H9 (cell line): ENCODE measurements at regions not wholly inside any gene's neighbourhood (a gene's known extent, or its start where the extent isn't known, plus 50 kb on each side); places are given as distances from the start of the nearest gene placed in this dataset.

Experiments
- DNase-seq: peaks from one replicate; pipeline ENCODE4 v3.0.0-alpha.2; 2017
- H2AFZ ChIP-seq: one replicate; pipeline ENCODE4 v1.6.1; 2013; ENCODE audit warnings: mild to moderate bottlenecking, low read length, control low read depth, moderate library complexity
- H2AK5ac ChIP-seq: 2 replicates; pipeline ENCODE4 v1.6.1; 2013; ENCODE audit warnings: low read length, control low read depth, mixed read lengths; ENCODE audit not compliant: insufficient read length
- H2BK120ac ChIP-seq: one replicate; pipeline ENCODE4 v1.6.1; 2013; ENCODE audit warnings: low read depth, mild to moderate bottlenecking, low read length, control low read depth, inconsistent platforms; ENCODE audit not compliant: poor library complexity, severe bottlenecking
- H2BK12ac ChIP-seq: 2 replicates; pipeline ENCODE4 v1.6.1; 2013; ENCODE audit warnings: low read length, control low read depth, mixed read lengths, low read depth; ENCODE audit not compliant: insufficient read length
- H2BK15ac ChIP-seq: 2 replicates; pipeline ENCODE4 v1.6.1; 2013; ENCODE audit warnings: low read depth, low read length, control low read depth
- H2BK20ac ChIP-seq: one replicate; pipeline ENCODE4 v1.6.1; 2013; ENCODE audit warnings: low read depth, mild to moderate bottlenecking, low read length, control low read depth, inconsistent platforms; ENCODE audit not compliant: poor library complexity, severe bottlenecking
- H2BK5ac ChIP-seq: 2 replicates; pipeline ENCODE4 v1.6.1; 2013; ENCODE audit warnings: low read length, control low read depth, mixed read lengths; ENCODE audit not compliant: insufficient read length
- H3K14ac ChIP-seq: 2 replicates; pipeline ENCODE4 v1.6.1; 2013; ENCODE audit warnings: low read length, control low read depth; ENCODE audit not compliant: insufficient read depth
- H3K18ac ChIP-seq: 2 replicates; pipeline ENCODE4 v1.6.1; 2013; ENCODE audit warnings: low read depth, mild to moderate bottlenecking, mixed read lengths, low read length, control low read depth; ENCODE audit not compliant: insufficient read length
- H3K23ac ChIP-seq: 2 replicates; pipeline ENCODE4 v1.6.1; 2013; ENCODE audit warnings: low read length, control low read depth, mixed read lengths, low read depth; ENCODE audit not compliant: insufficient read length
- H3K23me2 ChIP-seq: 2 replicates; pipeline ENCODE4 v1.6.1; 2013; ENCODE audit warnings: low read depth, mild to moderate bottlenecking, mixed read lengths, low read length, control low read depth; ENCODE audit not compliant: insufficient read length, poor library complexity, severe bottlenecking
- H3K27ac ChIP-seq: 2 replicates; pipeline ENCODE4 v1.5.1; 2013; ENCODE audit warnings: low read length, control low read depth, mixed read lengths, low read depth; ENCODE audit not compliant: insufficient read length
- H3K27me3 ChIP-seq: 2 replicates; pipeline ENCODE4 v1.6.1; 2013; ENCODE audit warnings: low read length, control low read depth, inconsistent platforms; ENCODE audit not compliant: insufficient read depth
- H3K4ac ChIP-seq: 2 replicates; pipeline ENCODE4 v1.6.1; 2013; ENCODE audit warnings: low read depth, mild to moderate bottlenecking, control low read depth, inconsistent platforms, low read length, moderate library complexity
- H3K4me1 ChIP-seq: 2 replicates; pipeline ENCODE4 v1.6.1; 2013; ENCODE audit warnings: low read length, control low read depth, inconsistent platforms; ENCODE audit not compliant: insufficient read depth
- H3K4me2 ChIP-seq: 2 replicates; pipeline ENCODE4 v1.6.1; 2013; ENCODE audit warnings: low read length, control low read depth, mixed read lengths; ENCODE audit not compliant: insufficient read length, insufficient read depth
- H3K56ac ChIP-seq: 2 replicates; pipeline ENCODE4 v1.6.1; 2013; ENCODE audit warnings: low read depth, mild to moderate bottlenecking, mixed read lengths, low read length, control low read depth; ENCODE audit not compliant: insufficient read length
- H3K79me1 ChIP-seq: 2 replicates; pipeline ENCODE4 v1.6.1; 2013; ENCODE audit warnings: low read depth, mild to moderate bottlenecking, moderate library complexity, low read length, control low read depth, inconsistent platforms; ENCODE audit not compliant: insufficient read depth, poor library complexity, severe bottlenecking
- H3K79me2 ChIP-seq: 2 replicates; pipeline ENCODE4 v1.6.1; 2013; ENCODE audit warnings: low read length, control low read depth, inconsistent platforms; ENCODE audit not compliant: insufficient read depth
- H3K9ac ChIP-seq: 2 replicates; pipeline ENCODE4 v1.6.1; 2013; ENCODE audit warnings: low read length, control low read depth, mixed read lengths; ENCODE audit not compliant: insufficient read length; ENCODE audit errors: extremely low read depth
- H3K9me3 ChIP-seq: one replicate; pipeline ENCODE4 v1.6.1; 2013; ENCODE audit warnings: low read depth, low read length, inconsistent platforms; ENCODE audit not compliant: control insufficient read depth
- H3T11ph ChIP-seq: one replicate; pipeline ENCODE4 v1.6.1; 2013; ENCODE audit warnings: mild to moderate bottlenecking, low read length, control low read depth, inconsistent platforms
- H4K20me1 ChIP-seq: one replicate; pipeline ENCODE4 v1.6.1; 2013; ENCODE audit not compliant: control insufficient read depth, insufficient read length, insufficient read depth
- H4K5ac ChIP-seq: 2 replicates; pipeline ENCODE4 v1.6.1; 2013; ENCODE audit warnings: low read depth, mild to moderate bottlenecking, mixed read lengths, low read length, control low read depth; ENCODE audit not compliant: insufficient read length
- H4K8ac ChIP-seq: replicated peaks from 2 replicates; pipeline ENCODE4 v1.6.1; 2013; ENCODE audit warnings: low read length, control low read depth, mixed read lengths, low read depth; ENCODE audit not compliant: insufficient read length
- H4K91ac ChIP-seq: 2 replicates; pipeline ENCODE4 v1.6.1; 2013; ENCODE audit warnings: low read depth, mild to moderate bottlenecking, moderate library complexity, mixed read lengths, low read length, control low read depth; ENCODE audit not compliant: insufficient read length
- H3K27ac Mint-ChIP-seq, 3 experiments: 2 replicates in 2 of 3; 3 replicates in 1 of 3; pipeline ENCODE4 v1.8.0; 2020 to 2021; ENCODE audit warnings: mixed read lengths in 3 of 3, mild to moderate bottlenecking in 1 of 3, moderate library complexity in 1 of 3
- H3K27me3 Mint-ChIP-seq: 2 replicates; pipeline ENCODE4 v1.8.0; 2021; ENCODE audit warnings: low read depth, mild to moderate bottlenecking, moderate library complexity, mixed read lengths
- H3K36me3 Mint-ChIP-seq, 3 experiments: 2 replicates in 2 of 3; 3 replicates in 1 of 3; pipeline ENCODE4 v1.8.0; 2020 to 2021; ENCODE audit warnings: low read depth in 3 of 3, mixed read lengths in 3 of 3; ENCODE audit not compliant: insufficient read depth in 1 of 3
- H3K4me1 Mint-ChIP-seq, 2 experiments: 2 replicates each; pipeline ENCODE4 v1.8.0; 2020; ENCODE audit warnings: mixed read lengths in 2 of 2
- H3K4me3 Mint-ChIP-seq, 2 experiments: 2 replicates in 1 of 2; 3 replicates in 1 of 2; pipeline ENCODE4 v1.8.0; 2020 to 2021; ENCODE audit warnings: mild to moderate bottlenecking in 2 of 2, mixed read lengths in 2 of 2, moderate library complexity in 1 of 2
- H3K9me3 Mint-ChIP-seq, 2 experiments: 2 replicates in 1 of 2; 3 replicates in 1 of 2; pipeline ENCODE4 v1.8.0; 2020; ENCODE audit warnings: mild to moderate bottlenecking in 2 of 2, mixed read lengths in 2 of 2, moderate library complexity in 1 of 2
- CTCF ChIP-seq: fragments of 200-600 bp; sonication (generic); conservative IDR thresholded peaks from 3 replicates; pipeline ENCODE4 v1.8.0; 2021; ENCODE audit warnings: antibody characterized with exemption, mild to moderate bottlenecking
- WGBS: extraction: QIAGEN DNeasy Blood & Tissue Kit; methylation state at CpG from one replicate; pipeline ENCODE4 v1.1.7; 2013; ENCODE audit warnings: missing lambda C conversion rate, low lambda C conversion rate, mixed read lengths; ENCODE audit not compliant: insufficient read length; ENCODE audit errors: extremely low coverage; 5-methylcytosine and 5-hydroxymethylcytosine counted together

DNA sequence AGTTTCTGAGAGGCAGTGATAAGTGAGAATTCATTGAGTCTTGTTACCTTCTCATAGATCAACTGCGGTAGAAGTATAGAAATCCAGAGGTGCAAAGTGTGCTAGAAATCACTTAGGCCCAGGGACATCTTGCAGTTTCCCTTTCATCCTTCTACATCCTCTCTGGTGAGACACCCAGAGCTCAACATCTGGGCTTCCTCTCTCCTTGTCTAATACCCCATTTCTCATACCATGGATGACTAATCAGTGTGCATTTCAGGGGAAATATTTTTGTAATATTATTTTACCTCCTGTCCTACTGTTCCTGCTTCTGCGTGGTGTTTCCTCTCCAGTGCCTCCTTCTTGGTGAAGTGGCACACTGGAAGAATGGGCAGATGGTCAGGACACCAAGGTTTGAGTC lies 322.4 kb downstream of the TFAP2B start:
- Histone ChIP-seq H2AK5ac (no peak overlapping the region), H2BK120ac (no peak overlapping the region), H3K4me2 (no peak overlapping the region), H4K20me1 (no peaks in the 10 kb centered on the region), H3K79me2 (no peaks in the 10 kb centered on the region), H3K9me3 (no peaks in the 10 kb centered on the region), H2AFZ (no peak overlapping the region), H4K8ac (no peak overlapping the region), H3K4ac (no peak overlapping the region), H2BK5ac (no peak overlapping the region), H3K4me1 (no peaks in the 10 kb centered on the region), H3T11ph (no peak overlapping the region), H4K5ac (no peak overlapping the region), H3K18ac (no peak overlapping the region), H3K79me1 (no peaks in the 10 kb centered on the region), H3K23ac (no peak overlapping the region), H3K56ac (no peak overlapping the region), H3K23me2 (no peaks in the 10 kb centered on the region), H2BK15ac (no peak overlapping the region), H3K9ac (no peak overlapping the region), H2BK20ac (no peak overlapping the region), H4K91ac (no peak overlapping the region), H3K14ac (no peak overlapping the region), H3K27me3 (no peaks in the 10 kb centered on the region), H3K27ac (no peak overlapping the region), H2BK12ac (no peak overlapping the region)
- no peaks in the 10 kb centered on the region; the same call in 1 of the 2 replicates for H3K27me3 Mint-ChIP-seq
- H3K36me3 Mint-ChIP-seq = peaks cover 0 to 8% (median 3%) of the 10 kb centered on the region in 3 experiments; a peak in 3 of 7 replicates
- no CpG with 5 or more reads among the region's 2 CpGs for WGBS
- H3K9me3 Mint-ChIP-seq = peaks cover 10 to 20% of the 10 kb centered on the region in 2 experiments; a peak in 4 of 5 replicates
- no peak for DNase-seq
- H3K4me3 Mint-ChIP-seq = no peak overlapping the region
- H3K4me1 Mint-ChIP-seq = no peaks in the 10 kb centered on the region
- no peak for TF ChIP-seq CTCF
- no peak overlapping the region for H3K27ac Mint-ChIP-seq
